Fibroblast of lung (primary cell): ENCODE measurements at regions not wholly inside any gene's neighbourhood (a gene's known extent, or its start where the extent isn't known, plus 50 kb on each side); places are given as distances from the start of the nearest gene placed in this dataset.

Experiments
- DNase-seq, 2 donors: peaks; one replicate each; pipeline versions ENCODE4 v3.0.0 to v3.0.0-alpha.2; 2010; ENCODE audit warnings: low read depth in 2 of 2
- H2AFZ ChIP-seq: 2 replicates; pipeline ENCODE4 v1.5.1; 2012; ENCODE audit warnings: low read length, control low read depth, inconsistent platforms
- H3K27ac ChIP-seq: 2 replicates; pipeline ENCODE4 v1.5.1; 2011; ENCODE audit warnings: low read length, control low read depth; ENCODE audit not compliant: insufficient read depth
- H3K27me3 ChIP-seq: 2 replicates; pipeline ENCODE4 v1.5.1; 2011; ENCODE audit warnings: mild to moderate bottlenecking, low read length; ENCODE audit not compliant: control insufficient read depth, insufficient read depth
- H3K36me3 ChIP-seq: 2 replicates; pipeline ENCODE4 v1.5.1; 2011; ENCODE audit warnings: low read length; ENCODE audit not compliant: control insufficient read depth, insufficient read depth
- H3K4me1 ChIP-seq: 2 replicates; pipeline ENCODE4 v1.5.1; 2011; ENCODE audit warnings: low read length; ENCODE audit not compliant: control insufficient read depth, insufficient read depth; ENCODE audit errors: extremely low read depth
- H3K4me2 ChIP-seq: 2 replicates; pipeline ENCODE4 v1.5.1; 2011; ENCODE audit warnings: low read length, control low read depth; ENCODE audit not compliant: insufficient read depth; ENCODE audit errors: extremely low read depth
- H3K4me3 ChIP-seq, 4 experiments: fragments of 200-600 bp in 1 of 4; sonication (generic) in 1 of 4; replicated peaks in 1 of 4; 2 replicates each; pipeline ENCODE4 v1.5.1; 2011 to 2016; ENCODE audit warnings: low read length in 4 of 4, low read depth in 3 of 4, mild to moderate bottlenecking in 3 of 4, control low read depth in 2 of 4, inconsistent platforms in 1 of 4, mixed read lengths in 1 of 4; ENCODE audit not compliant: insufficient read depth in 1 of 4; ENCODE audit errors: control extremely low read depth in 1 of 4
- H3K79me2 ChIP-seq: 2 replicates; pipeline ENCODE4 v1.5.1; 2012; ENCODE audit warnings: mild to moderate bottlenecking, low read length, inconsistent platforms; ENCODE audit not compliant: control insufficient read depth, insufficient read depth
- H3K9ac ChIP-seq: 2 replicates; pipeline ENCODE4 v1.5.1; 2011; ENCODE audit warnings: mild to moderate bottlenecking, low read length, control low read depth; ENCODE audit not compliant: insufficient read depth
- H3K9me3 ChIP-seq: 2 replicates; pipeline ENCODE4 v1.5.1; 2012; ENCODE audit warnings: low read depth, low read length; ENCODE audit not compliant: control insufficient read depth, insufficient read depth
- H4K20me1 ChIP-seq: 2 replicates; pipeline ENCODE4 v1.5.1; 2011; ENCODE audit warnings: low read length; ENCODE audit not compliant: control insufficient read depth, insufficient read depth; ENCODE audit errors: extremely low read depth
- CTCF ChIP-seq, 2 donors: IDR thresholded peaks in 1 of 2; conservative IDR thresholded peaks in 1 of 2; 1 replicate in 1 of 2; 2 replicates in 1 of 2; pipeline ENCODE4 v1.5.1; 2011 to 2012; ENCODE audit warnings: low read length in 2 of 2, control low read depth in 1 of 2, inconsistent platforms in 1 of 2, low read depth in 1 of 2, mild to moderate bottlenecking in 1 of 2
- EZH2 ChIP-seq: IDR thresholded peaks from 2 replicates; pipeline ENCODE4 v1.5.1; 2012; ENCODE audit warnings: low read length, control low read depth, mild to moderate bottlenecking; ENCODE audit errors: missing control alignments

- Histone ChIP-seq H3K9ac (no peak overlapping the region), H3K4me3 (no peak overlapping the region), H2AFZ (no peak overlapping the region), H3K27ac (no peak overlapping the region), H3K36me3 (no peaks in the 10 kb centered on the region), H3K27me3 (no peaks in the 10 kb centered on the region), H4K20me1 (no peaks in the 10 kb centered on the region), H3K79me2 (no peaks in the 10 kb centered on the region), H3K4me1 (peaks cover 14% of the 10 kb centered on the region), H3K9me3 (no peaks in the 10 kb centered on the region), H3K4me2 (no peak overlapping the region)
- DNase-seq = no peak
- TF ChIP-seq CTCF (conservative IDR thresholded peaks at IDR 0.05 in 1 of 2, IDR thresholded peaks at IDR 0.05 in 1 of 2; ENCODE audit: low read depth in 1 of 2, low read length in 2 of 2) = no peak
- TF ChIP-seq EZH2 = no peak
Observed at GRCh38 chr5:53342236-53342635, 138.2 kb upstream of the FST start.

GRCh38 chr5:53343187-53343586, 137.2 kb upstream of the FST start:
- H3K27me3 ChIP-seq = no peaks in the 10 kb centered on the region
- H3K9me3 ChIP-seq = no peaks in the 10 kb centered on the region
- no peaks in the 10 kb centered on the region for H3K36me3 ChIP-seq
- H3K4me2 ChIP-seq = no peak overlapping the region
- no peaks in the 10 kb centered on the region for H3K79me2 ChIP-seq
- H2AFZ ChIP-seq = no peak overlapping the region
- no peak overlapping the region for H3K9ac ChIP-seq
- H4K20me1 ChIP-seq = no peaks in the 10 kb centered on the region
- no peak overlapping the region for H3K4me3 ChIP-seq
- peak; percentile 93 to 98 for DNase-seq
- TF ChIP-seq CTCF (conservative IDR thresholded peaks at IDR 0.05 in 1 of 2, IDR thresholded peaks at IDR 0.05 in 1 of 2; ENCODE audit: low read depth in 1 of 2, low read length in 2 of 2) (no peak), EZH2 (no peak)
- peaks cover 13% of the 10 kb centered on the region for H3K4me1 ChIP-seq
- H3K27ac ChIP-seq = peak overlapping the region; percentile 36

- no peaks in the 10 kb centered on the region for H3K9me3 ChIP-seq
Observed at GRCh38 chr5:53350368-53350767, 130.1 kb upstream of the FST start.

More at GRCh38 chr5:53350368-53350767, 130.1 kb upstream of the FST start:
- Histone ChIP-seq H3K79me2 (no peaks in the 10 kb centered on the region), H4K20me1 (no peaks in the 10 kb centered on the region), H3K36me3 (no peaks in the 10 kb centered on the region), H3K4me1 (peaks cover 7% of the 10 kb centered on the region), H3K27me3 (no peaks in the 10 kb centered on the region), H3K4me3 (no peak overlapping the region), H3K27ac (no peak overlapping the region), H3K4me2 (no peak overlapping the region), H2AFZ (no peak overlapping the region), H3K9ac (no peak overlapping the region)
- TF ChIP-seq EZH2 (no peak), CTCF (conservative IDR thresholded peaks at IDR 0.05 in 1 of 2, IDR thresholded peaks at IDR 0.05 in 1 of 2; ENCODE audit: low read depth in 1 of 2, low read length in 2 of 2) (no peak)
- no peak for DNase-seq
